SIG-M5 (cell line): ENCODE measurements at regions not wholly inside any gene's neighbourhood (a gene's known extent, or its start where the extent isn't known, plus 50 kb on each side); places are given as distances from the start of the nearest gene placed in this dataset.
"Not testable (repeated sequence)": the region's sequence is repeated elsewhere in the genome, so short reads cannot be mapped to it uniquely, and the experiment has no call there.

Source experiments
- DNase-seq: peaks from one replicate; lab custom pipeline; 2025; lab: John Stamatoyannopoulos, UW

GRCh38 chr2:194363878-194364277 lies 1293.1 kb upstream of the SLC39A10 start:
- no peak for DNase-seq

DNA sequence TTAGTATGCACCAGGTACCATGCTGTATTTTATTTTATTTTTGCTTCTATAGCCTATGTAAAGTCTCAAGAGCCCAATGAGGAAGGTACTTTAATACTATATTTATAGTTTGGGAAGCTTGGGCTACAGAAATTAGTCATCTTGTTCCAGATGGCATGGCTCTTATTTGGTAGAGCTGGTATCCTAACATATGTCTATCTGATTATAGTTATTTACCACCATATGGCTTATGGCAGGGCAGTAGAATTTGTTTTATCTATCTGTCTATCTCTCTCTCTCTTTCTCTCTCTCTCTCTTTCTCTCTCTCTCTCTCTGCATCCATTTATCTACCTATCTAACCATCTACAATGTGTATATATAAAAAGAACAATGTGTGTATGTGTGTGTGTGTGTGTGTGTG lies 1293.7 kb upstream of the SLC39A10 start:
- no peak for DNase-seq

- no peak for DNase-seq
Measured at GRCh38 chr2:194352505-194352904, 1304.5 kb upstream of the SLC39A10 start.

DNA sequence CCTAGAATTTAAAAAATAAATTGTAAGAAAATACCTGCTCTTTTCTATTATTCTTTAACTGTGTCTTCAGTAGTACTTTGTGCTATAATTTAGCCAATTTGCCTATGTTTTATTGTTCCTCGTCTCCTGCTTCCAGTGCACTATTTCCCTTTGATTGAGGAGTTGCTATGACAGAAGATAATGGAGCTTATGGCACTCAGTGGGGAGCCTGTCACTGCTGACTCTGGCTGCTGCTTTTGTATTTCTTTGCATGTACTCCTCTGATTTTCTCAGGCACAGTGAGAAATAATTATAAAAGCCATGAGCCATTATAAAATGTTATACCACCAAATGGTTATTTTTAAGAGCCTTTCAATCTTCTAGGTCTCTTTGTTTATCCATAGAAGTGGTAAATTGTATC lies 1310.8 kb upstream of the SLC39A10 start:
- no peak for DNase-seq

DNA sequence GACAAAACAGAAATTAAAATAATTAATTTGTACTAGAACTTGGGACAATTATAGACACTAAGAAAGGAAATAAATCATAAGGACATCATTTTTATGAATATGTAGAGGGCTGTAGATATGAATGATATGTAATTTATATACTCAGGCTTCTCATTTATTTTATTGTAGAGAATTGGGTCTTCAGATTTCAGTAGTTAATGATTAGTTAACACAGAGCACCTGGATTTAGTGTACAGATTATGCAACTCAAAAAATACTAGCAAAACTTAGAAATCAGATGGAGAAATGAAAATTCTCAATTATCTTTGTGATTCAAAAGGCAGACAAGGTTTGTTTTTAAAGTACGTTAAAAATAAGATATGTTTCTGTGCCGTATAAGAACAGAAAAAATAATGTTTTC lies 1311.7 kb upstream of the SLC39A10 start:
- DNase-seq, result no peak

DNA sequence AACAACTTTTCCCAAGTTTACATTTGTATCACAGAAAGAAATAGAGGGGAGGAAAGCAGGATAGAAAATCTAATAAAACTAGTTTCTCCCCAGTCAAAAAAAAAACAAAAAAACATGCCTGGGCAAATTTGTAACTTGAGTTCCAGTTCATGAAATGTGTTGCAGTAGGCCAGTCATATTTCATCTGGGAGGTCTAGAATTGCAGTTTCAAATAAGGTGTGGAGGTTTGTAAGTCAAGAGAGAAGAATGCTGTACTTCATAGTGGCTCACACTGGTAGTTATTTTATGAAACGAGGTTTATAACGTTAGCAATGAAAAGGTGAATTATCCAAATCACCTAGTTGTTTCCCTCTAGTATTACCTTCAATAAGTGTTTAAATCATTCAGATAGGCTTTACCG lies 1313.9 kb upstream of the SLC39A10 start:
- DNase-seq, result no peak

- no peak for DNase-seq
Measured at GRCh38 chr2:194332799-194333490, 1324.1 kb upstream of the SLC39A10 start.

- DNase-seq, result no peak
Measured at GRCh38 chr2:194328456-194328855, 1328.6 kb upstream of the SLC39A10 start.

GRCh38 chr2:194327196-194327888 lies 1329.7 kb upstream of the SLC39A10 start:
- DNase-seq, result no peak

GRCh38 chr2:194323740-194324139 lies 1333.3 kb upstream of the SLC39A10 start:
- no peak for DNase-seq

- no peak for DNase-seq
Measured at GRCh38 chr2:194320520-194320919, 1336.5 kb upstream of the SLC39A10 start.

DNA sequence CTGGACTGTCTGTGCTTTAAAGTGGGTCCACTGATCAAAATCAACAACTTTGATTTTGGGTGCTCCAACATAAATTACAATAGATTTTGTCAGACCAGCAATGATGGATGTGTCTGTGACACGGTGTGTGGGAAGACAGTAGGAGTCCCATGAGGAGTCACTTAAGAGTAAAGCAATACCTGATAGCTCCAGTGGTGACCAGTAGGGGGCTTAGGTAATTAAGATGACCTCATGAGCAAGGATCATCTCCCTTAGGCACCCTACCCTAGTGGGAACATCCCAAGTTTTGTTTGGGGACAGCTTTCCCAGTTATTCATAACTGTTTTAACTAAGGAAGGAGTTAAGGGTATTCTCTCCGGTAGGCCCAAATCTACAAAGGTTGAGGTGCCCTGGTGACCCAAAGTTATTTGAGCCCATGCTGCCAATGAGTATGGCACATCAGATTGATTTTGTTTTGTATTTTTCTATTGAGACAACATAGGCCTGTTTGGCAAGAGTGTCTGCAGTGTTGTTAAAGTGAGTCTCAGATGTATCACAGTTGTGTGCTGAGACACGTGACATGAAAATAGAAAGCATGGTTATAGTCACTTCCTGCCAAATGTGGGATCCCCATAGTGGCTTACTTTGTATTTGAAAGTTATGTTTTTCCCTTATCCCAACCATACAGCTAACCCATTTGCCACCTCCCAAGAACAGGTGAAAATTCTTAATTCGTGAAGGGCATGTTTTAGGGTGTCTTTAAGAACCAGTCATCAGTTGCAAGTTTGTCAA lies 1337.6 kb upstream of the SLC39A10 start:
- DNase-seq, result no peak

DNA sequence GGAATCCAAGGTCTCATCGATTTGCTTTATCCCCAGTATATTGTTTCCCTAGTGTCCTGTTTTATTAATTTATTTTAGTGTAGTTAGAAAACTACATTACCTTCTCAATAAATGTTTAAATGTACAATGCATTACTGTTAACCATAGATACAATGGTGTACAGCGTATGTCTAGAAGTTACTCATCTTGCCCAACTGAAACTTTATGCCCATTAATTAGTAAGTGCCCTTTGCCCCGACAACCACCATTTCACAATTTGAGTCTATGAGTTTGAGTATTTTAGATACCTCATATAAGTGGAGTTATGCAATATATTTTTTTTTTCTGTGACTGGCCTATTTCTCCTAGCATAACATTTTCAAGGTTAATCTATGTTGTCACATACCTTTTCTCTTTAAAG lies 1343.0 kb upstream of the SLC39A10 start:
- no peak for DNase-seq

GRCh38 chr2:194304191-194304590 lies 1352.8 kb upstream of the SLC39A10 start:
- DNase-seq, result no peak

GRCh38 chr2:194301946-194302345 lies 1355.1 kb upstream of the SLC39A10 start:
- no peak for DNase-seq

- DNase-seq, result no peak
Measured at GRCh38 chr2:194294156-194294555, 1362.9 kb upstream of the SLC39A10 start.

DNA sequence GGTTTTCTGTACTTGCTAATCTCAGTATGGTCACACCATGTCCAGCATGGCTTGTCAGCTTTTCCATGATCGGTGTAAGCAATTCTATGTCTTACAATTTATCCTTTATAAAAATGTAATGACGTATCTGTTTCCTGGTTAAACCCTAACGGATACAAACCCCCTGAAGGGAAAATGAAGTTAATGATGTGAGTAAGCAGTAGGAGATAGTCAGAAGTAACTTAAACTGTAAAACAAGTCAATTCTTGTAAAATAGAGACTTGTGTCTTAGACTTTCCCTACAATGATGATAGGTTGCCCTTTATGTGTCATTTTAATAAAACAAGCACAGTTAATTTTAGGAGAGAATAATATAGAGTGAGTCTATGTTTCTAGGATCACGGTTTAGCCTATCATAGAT lies 1365.9 kb upstream of the SLC39A10 start:
- no peak for DNase-seq

- no peak for DNase-seq
Measured at GRCh38 chr2:194289712-194290346, 1367.2 kb upstream of the SLC39A10 start.

- DNase-seq, result not testable (repeated sequence)
Measured at GRCh38 chr2:194276667-194277066, 1380.4 kb upstream of the SLC39A10 start.

GRCh38 chr2:194271293-194271961 lies 1385.6 kb upstream of the SLC39A10 start:
- no peak for DNase-seq

- no peak for DNase-seq
Measured at GRCh38 chr2:194270648-194271047, 1386.4 kb upstream of the SLC39A10 start.

- DNase-seq, result no peak
Measured at GRCh38 chr2:194264586-194264985, 1392.4 kb upstream of the SLC39A10 start.
